ENCODE measurements at regions not wholly inside any gene's neighbourhood (a gene's known extent, or its start where the extent isn't known, plus 50 kb on each side); places are given as distances from the start of the nearest gene placed in this dataset.

DNA sequence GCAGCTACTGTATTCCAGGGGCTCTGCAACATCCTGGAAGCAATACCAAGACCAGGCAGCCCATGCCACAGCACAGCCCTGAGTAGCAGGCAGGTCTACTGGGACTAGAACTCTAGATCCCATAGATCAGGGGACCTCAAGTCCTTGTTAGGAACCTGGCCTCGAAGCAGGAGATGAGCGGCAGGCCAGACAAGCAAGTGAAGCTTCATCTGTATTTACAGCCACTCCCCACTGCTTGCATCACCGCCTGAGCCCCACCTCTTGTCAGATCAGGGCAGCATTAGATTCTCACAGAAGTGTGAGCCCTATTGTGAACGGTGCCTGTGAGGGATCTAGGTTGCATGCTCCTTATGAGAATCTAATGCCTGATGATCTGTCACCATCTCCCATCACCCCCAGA is 295.7 kb upstream of the TNRC6C start:
- intact Hi-C loops (cut with micrococcal nuclease) = loop anchor here (10.0 kb wide), 1 partner anchor 292 kb away; the partner anchor contains the start of gene TNRC6C
- Mint-ChIP-seq H3K4me3 (ENCODE audit: low read depth) (no peak overlapping the region), H3K27ac (no peak overlapping the region), H3K9me3 (peaks cover 10% of the 10 kb centered on the region), H3K36me3 (ENCODE audit: low read depth) (peaks cover 20% of the 10 kb centered on the region), H3K27me3 (ENCODE audit: low read depth) (peaks cover 6% of the 10 kb centered on the region), H3K4me1 (ENCODE audit: low read depth) (peaks cover 27% of the 10 kb centered on the region)
- no peak for DNase-seq (ENCODE audit: low spot score)

- peaks cover 33% of the 10 kb centered on the region for H3K4me1 Mint-ChIP-seq (ENCODE audit: low read depth)
- peaks cover 21% of the 10 kb centered on the region for H3K9me3 Mint-ChIP-seq
- intact Hi-C loops (cut with micrococcal nuclease) = loop anchor here (10.0 kb wide), 1 partner anchor 291 kb away; the partner anchor contains the start of gene TNRC6C
- peaks cover 3% of the 10 kb centered on the region for H3K27me3 Mint-ChIP-seq (ENCODE audit: low read depth)
- peak overlapping the region; percentile 12 for H3K27ac Mint-ChIP-seq
- no peak for DNase-seq (ENCODE audit: low spot score)
- peaks cover 32% of the 10 kb centered on the region for H3K36me3 Mint-ChIP-seq (ENCODE audit: low read depth)
- H3K4me3 Mint-ChIP-seq (ENCODE audit: low read depth) = no peak overlapping the region
These were observed 294.3 kb upstream of the TNRC6C start for GRCh38 chr17:77664097-77664729.

GRCh38 chr17:77665833-77666232 is 292.7 kb upstream of the TNRC6C start:
- H3K9me3 Mint-ChIP-seq = peaks cover 31% of the 10 kb centered on the region
- peaks cover 40% of the 10 kb centered on the region for H3K4me1 Mint-ChIP-seq (ENCODE audit: low read depth)
- intact Hi-C loops (cut with micrococcal nuclease) = loop anchor here (1.0 to 10.0 kb wide), 5 partner anchors 27 to 289 kb away; partner anchors contain the start of gene TNRC6C
- peaks cover 43% of the 10 kb centered on the region for H3K36me3 Mint-ChIP-seq (ENCODE audit: low read depth)
- H3K27me3 Mint-ChIP-seq (ENCODE audit: low read depth) = no peaks in the 10 kb centered on the region
- H3K4me3 Mint-ChIP-seq (ENCODE audit: low read depth) = peak overlapping the region; percentile 88
- no peak for DNase-seq (ENCODE audit: low spot score)
- peak overlapping the region; percentile 98 for H3K27ac Mint-ChIP-seq

DNA sequence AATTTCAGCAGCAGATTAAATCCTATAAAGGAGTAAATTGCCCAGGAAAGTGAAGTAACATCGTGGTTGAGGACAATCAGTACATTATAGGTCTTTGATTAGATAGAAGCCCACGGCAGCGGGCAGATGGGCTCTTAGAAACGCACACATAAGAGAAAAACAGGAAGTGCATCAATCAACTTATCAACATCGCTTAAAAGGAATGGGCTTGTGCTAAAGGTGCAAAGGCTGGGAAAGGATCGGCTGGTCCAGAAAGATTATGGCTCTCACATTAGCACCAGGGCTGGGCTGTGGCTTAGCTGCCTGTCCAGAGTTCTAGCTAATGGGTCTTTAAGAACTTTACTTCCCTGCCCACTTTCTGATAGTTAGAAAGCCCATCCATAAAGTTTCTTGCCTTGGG is 292.0 kb upstream of the TNRC6C start:
- Mint-ChIP-seq H3K27ac (peak overlapping the region; percentile 98), H3K36me3 (ENCODE audit: low read depth) (peaks cover 47% of the 10 kb centered on the region), H3K4me3 (ENCODE audit: low read depth) (peak overlapping the region; percentile 88), H3K4me1 (ENCODE audit: low read depth) (peaks cover 43% of the 10 kb centered on the region), H3K27me3 (ENCODE audit: low read depth) (no peaks in the 10 kb centered on the region), H3K9me3 (peaks cover 33% of the 10 kb centered on the region)
- intact Hi-C loops (cut with micrococcal nuclease) = loop anchor here (1.0 to 10.0 kb wide), 5 partner anchors 26 to 288 kb away; partner anchors contain the start of gene TNRC6C
- peak; percentile 32 for DNase-seq (ENCODE audit: low spot score)

DNA sequence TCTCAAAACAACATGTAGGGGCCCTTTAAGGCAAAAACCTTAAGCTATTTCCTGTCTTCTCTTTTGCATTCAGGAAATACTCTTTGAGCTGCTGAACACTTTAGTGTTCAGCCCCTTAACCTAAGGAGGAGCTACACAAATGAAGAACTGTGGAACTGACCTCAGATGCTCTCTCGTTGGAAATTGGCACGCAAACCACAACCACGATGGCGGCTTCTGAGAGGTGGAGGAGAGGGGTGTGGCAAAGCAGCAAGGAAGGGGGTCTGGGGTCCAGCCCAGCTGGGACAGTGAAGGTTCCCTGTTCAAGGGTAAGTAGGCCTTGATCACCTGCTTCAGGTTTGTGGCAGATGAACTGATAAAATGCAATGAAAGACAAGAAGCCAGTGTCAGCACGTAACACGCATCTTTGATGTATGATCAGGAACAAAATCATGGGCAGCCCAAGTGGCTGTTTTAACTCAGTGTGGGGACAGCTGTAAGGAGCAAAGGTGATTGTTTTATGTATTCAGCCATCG is 291.6 kb upstream of the TNRC6C start:
- peak overlapping the region; percentile 88 for H3K4me3 Mint-ChIP-seq (ENCODE audit: low read depth)
- intact Hi-C loops (cut with micrococcal nuclease) = loop anchor here (1.0 to 10.0 kb wide), 7 partner anchors 17 to 288 kb away; partner anchors contain the start of gene TNRC6C
- peaks cover 33% of the 10 kb centered on the region for H3K9me3 Mint-ChIP-seq
- peaks cover 52% of the 10 kb centered on the region for H3K36me3 Mint-ChIP-seq (ENCODE audit: low read depth)
- DNase-seq (ENCODE audit: low spot score) = peak; percentile 86
- H3K27ac Mint-ChIP-seq = peak overlapping the region; percentile 98
- H3K4me1 Mint-ChIP-seq (ENCODE audit: low read depth) = peaks cover 47% of the 10 kb centered on the region
- no peaks in the 10 kb centered on the region for H3K27me3 Mint-ChIP-seq (ENCODE audit: low read depth)

DNA sequence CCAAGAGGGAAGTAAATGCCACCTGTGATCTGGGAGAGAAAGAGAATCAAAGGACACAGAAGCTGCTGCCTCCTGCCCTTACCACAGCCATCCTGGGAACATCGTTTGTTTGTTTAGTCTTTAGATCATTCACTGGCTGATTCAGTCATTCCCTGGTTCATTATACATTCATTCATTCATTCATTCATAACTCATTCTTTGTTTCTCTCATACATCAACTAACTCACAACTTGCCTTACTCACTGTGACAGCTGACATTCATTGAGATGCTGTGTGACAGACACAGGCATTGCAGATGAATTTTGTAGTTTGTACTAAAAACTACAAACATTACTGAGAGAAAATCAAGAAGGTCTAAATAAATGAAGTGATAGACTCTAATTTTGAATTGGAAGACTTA is 291.0 kb upstream of the TNRC6C start:
- no peak for DNase-seq (ENCODE audit: low spot score)
- Mint-ChIP-seq H3K27ac (peak overlapping the region; percentile 98), H3K27me3 (ENCODE audit: low read depth) (no peaks in the 10 kb centered on the region), H3K36me3 (ENCODE audit: low read depth) (peaks cover 58% of the 10 kb centered on the region), H3K4me3 (ENCODE audit: low read depth) (peak overlapping the region; percentile 88), H3K9me3 (peaks cover 33% of the 10 kb centered on the region), H3K4me1 (ENCODE audit: low read depth) (peaks cover 50% of the 10 kb centered on the region)
- intact Hi-C loops (cut with micrococcal nuclease) = loop anchor here (1.0 to 10.0 kb wide), 6 partner anchors 17 to 287 kb away; partner anchors contain the start of gene TNRC6C

GRCh38 chr17:77668518-77668917 is 290.0 kb upstream of the TNRC6C start:
- Mint-ChIP-seq H3K9me3 (peaks cover 33% of the 10 kb centered on the region), H3K27ac (peak overlapping the region; percentile 84), H3K4me1 (ENCODE audit: low read depth) (peaks cover 53% of the 10 kb centered on the region), H3K27me3 (ENCODE audit: low read depth) (no peaks in the 10 kb centered on the region), H3K36me3 (ENCODE audit: low read depth) (peaks cover 68% of the 10 kb centered on the region), H3K4me3 (ENCODE audit: low read depth) (peak overlapping the region; percentile 76)
- no peak for DNase-seq (ENCODE audit: low spot score)
- intact Hi-C loops (cut with micrococcal nuclease) = loop anchor here (5.0 to 10.0 kb wide), 3 partner anchors 56 to 286 kb away; partner anchors contain the start of gene TNRC6C

- Mint-ChIP-seq H3K36me3 (ENCODE audit: low read depth) (peaks cover 82% of the 10 kb centered on the region), H3K27ac (no peak overlapping the region), H3K27me3 (ENCODE audit: low read depth) (no peaks in the 10 kb centered on the region), H3K4me3 (ENCODE audit: low read depth) (no peak overlapping the region), H3K4me1 (ENCODE audit: low read depth) (peaks cover 53% of the 10 kb centered on the region), H3K9me3 (peaks cover 32% of the 10 kb centered on the region)
- intact Hi-C loops (cut with micrococcal nuclease) = no loop called here
- no peak for DNase-seq (ENCODE audit: low spot score)
These were observed 288.3 kb upstream of the TNRC6C start for GRCh38 chr17:77670173-77670572.

GRCh38 chr17:77674358-77674757 is 284.1 kb upstream of the TNRC6C start:
- H3K4me3 Mint-ChIP-seq (ENCODE audit: low read depth) = no peak overlapping the region
- H3K36me3 Mint-ChIP-seq (ENCODE audit: low read depth) = peaks cover 77% of the 10 kb centered on the region
- intact Hi-C loops (cut with micrococcal nuclease) = no loop called here
- H3K27ac Mint-ChIP-seq = no peak overlapping the region
- no peaks in the 10 kb centered on the region for H3K27me3 Mint-ChIP-seq (ENCODE audit: low read depth)
- H3K9me3 Mint-ChIP-seq = peaks cover 11% of the 10 kb centered on the region
- no peak for DNase-seq (ENCODE audit: low spot score)
- peaks cover 22% of the 10 kb centered on the region for H3K4me1 Mint-ChIP-seq (ENCODE audit: low read depth)

DNA sequence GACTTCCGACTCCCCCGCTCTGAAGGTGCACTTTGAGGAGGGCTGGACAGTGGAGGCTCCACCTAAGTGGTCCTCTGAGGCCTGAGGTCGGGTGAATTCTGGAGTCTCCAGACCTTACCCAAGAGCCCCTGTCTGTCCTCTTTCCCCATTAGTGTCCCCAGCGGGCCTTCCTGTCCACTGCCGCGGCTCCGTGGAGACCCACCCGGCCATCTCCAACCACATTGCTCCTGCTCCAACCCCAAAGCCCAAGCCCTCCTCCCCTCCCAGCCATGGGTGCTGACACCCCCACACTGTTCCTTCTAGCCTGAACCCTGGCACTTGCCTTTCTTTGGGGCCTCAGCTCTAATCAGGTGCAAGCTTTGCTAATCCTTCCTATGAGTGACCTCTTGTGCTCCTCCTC is 283.1 kb upstream of the TNRC6C start:
- Mint-ChIP-seq H3K4me3 (ENCODE audit: low read depth) (no peak overlapping the region), H3K27me3 (ENCODE audit: low read depth) (no peaks in the 10 kb centered on the region), H3K4me1 (ENCODE audit: low read depth) (peaks cover 18% of the 10 kb centered on the region), H3K36me3 (ENCODE audit: low read depth) (peaks cover 77% of the 10 kb centered on the region), H3K27ac (no peak overlapping the region), H3K9me3 (peaks cover 5% of the 10 kb centered on the region)
- DNase-seq (ENCODE audit: low spot score) = no peak
- intact Hi-C loops (cut with micrococcal nuclease) = no loop called here

DNA sequence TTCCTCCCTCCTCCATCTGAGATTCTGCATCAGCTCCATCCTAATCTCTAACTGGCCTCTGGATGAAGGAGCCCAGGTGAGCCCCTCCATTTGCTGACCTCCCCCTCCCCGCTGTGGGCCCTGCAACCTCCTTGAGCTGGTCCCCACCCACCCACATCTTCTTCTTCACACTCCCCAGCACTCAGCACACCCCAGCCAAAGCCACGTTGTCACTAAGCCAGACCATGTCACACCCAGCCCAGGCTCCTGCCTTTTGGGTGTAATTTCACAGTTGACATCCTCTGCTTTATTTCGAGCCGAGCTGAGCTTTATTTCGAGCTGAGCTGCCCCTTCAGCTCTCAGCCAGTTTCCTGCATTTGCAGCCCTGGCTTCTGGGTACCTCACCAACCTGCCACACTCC is 282.7 kb upstream of the TNRC6C start:
- Mint-ChIP-seq H3K36me3 (ENCODE audit: low read depth) (peaks cover 74% of the 10 kb centered on the region), H3K27ac (no peak overlapping the region), H3K4me1 (ENCODE audit: low read depth) (peaks cover 15% of the 10 kb centered on the region), H3K27me3 (ENCODE audit: low read depth) (no peaks in the 10 kb centered on the region), H3K4me3 (ENCODE audit: low read depth) (no peak overlapping the region), H3K9me3 (peaks cover 3% of the 10 kb centered on the region)
- no peak for DNase-seq (ENCODE audit: low spot score)
- intact Hi-C loops (cut with micrococcal nuclease) = no loop called here

DNA sequence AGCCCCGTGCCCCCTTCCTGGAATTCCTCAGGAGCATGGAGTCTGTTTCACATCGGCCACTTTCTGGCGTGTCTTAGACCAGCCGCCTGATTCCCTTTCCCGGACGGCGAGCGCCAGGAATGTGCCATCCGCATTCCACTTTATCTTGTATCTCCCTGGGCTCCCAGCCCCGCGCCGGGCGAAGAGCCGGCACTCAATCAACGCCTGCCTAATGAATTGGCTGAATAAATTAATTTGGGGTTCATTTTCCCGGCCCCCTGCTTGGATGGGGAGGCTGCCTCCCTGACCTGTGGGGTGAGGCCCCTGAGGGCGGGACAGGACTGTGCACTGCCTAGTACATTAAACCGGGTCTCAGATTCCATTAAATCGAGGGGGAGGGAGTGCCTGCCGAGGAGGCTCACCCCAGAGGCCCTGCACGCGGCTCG is 282.3 kb upstream of the TNRC6C start:
- no peak for DNase-seq (ENCODE audit: low spot score)
- intact Hi-C loops (cut with micrococcal nuclease) = no loop called here
- H3K4me1 Mint-ChIP-seq (ENCODE audit: low read depth) = peaks cover 13% of the 10 kb centered on the region

DNA sequence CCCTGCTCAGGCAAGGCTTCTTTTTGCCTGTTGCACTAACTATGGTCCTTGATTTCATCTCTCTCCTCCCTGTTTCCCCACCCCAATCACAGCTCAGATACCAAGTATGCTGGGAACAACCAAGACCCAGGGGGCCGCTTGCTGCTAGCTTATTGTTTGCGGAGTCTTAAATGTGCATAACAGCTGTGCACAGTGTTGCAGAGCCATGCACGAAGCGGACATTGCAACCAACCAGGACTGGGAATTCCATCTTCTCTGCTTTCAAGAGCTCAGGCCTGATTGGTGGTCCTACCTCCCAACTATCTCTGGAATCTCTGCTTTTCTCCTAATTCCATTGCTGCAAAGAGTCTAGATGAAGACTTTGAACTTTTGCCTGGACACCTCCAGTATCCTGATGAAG is 281.3 kb upstream of the TNRC6C start:
- Mint-ChIP-seq H3K4me1 (ENCODE audit: low read depth) (peaks cover 6% of the 10 kb centered on the region), H3K27ac (no peak overlapping the region), H3K9me3 (no peaks in the 10 kb centered on the region), H3K27me3 (ENCODE audit: low read depth) (no peaks in the 10 kb centered on the region), H3K4me3 (ENCODE audit: low read depth) (no peak overlapping the region), H3K36me3 (ENCODE audit: low read depth) (peaks cover 62% of the 10 kb centered on the region)
- intact Hi-C loops (cut with micrococcal nuclease) = no loop called here
- no peak for DNase-seq (ENCODE audit: low spot score)

More for the DNA sequence above, 282.3 kb upstream of the TNRC6C start:
- Mint-ChIP-seq H3K9me3 (no peaks in the 10 kb centered on the region), H3K36me3 (ENCODE audit: low read depth) (peaks cover 71% of the 10 kb centered on the region), H3K27ac (no peak overlapping the region), H3K27me3 (ENCODE audit: low read depth) (no peaks in the 10 kb centered on the region), H3K4me3 (ENCODE audit: low read depth) (no peak overlapping the region)

Data from activated T-helper 2 cell treated with anti-CD3 and anti-CD28 coated beads, Interferon-gamma antibody, Interleukin-2, Interleukin-4, amounts not matched to agents 10 μg/mL and 5 μg/mL and 100 μg/mL, durations not matched to agents 14 hours and 24 hours and 36 hours (primary cell).